ENCODE measurements at regions not wholly inside any gene's neighbourhood (a gene's known extent, or its start where the extent isn't known, plus 50 kb on each side); places are given as distances from the start of the nearest gene placed in this dataset.

DNA sequence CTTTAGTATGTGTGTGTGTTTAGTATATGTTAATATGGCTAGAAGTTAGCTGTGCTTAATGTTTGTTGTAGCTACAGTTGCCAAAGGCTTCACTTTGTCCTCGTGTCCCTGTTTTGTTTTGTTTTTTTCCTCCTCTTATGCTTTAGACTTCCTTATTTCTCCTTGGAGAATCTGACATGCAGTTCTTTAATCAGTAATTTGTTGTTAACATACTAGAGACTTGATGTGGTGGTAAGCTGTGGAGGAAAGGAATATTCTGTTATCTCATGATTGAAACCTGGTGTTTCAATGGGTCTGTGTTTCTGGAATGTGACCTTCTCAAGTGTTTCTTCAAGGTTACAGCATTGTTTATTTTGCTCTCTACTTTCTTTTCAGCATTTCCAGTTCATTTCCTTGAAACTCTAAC, 515.6 kb upstream of the ST8SIA4 start:
- TF ChIP-seq EP300 (conservative IDR thresholded peaks at IDR 0.05; ENCODE audit: poor library complexity, severe bottlenecking) (no peak), CTCF (IDR thresholded peaks at IDR 0.05; ENCODE audit: poor library complexity, severe bottlenecking) (no peak), REST (IDR thresholded peaks at IDR 0.05; ENCODE audit: borderline replicate concordance) (no peak), EZH2 (IDR thresholded peaks at IDR 0.05; ENCODE audit: borderline replicate concordance, insufficient read depth, low read length, poor library complexity, severe bottlenecking) (no peak), POLR2AphosphoS5 (IDR thresholded peaks at IDR 0.05) (no peak), SMC3 (conservative IDR thresholded peaks at IDR 0.05; ENCODE audit: poor library complexity) (no peak)
